ENCODE measurements at regions not wholly inside any gene's neighbourhood (a gene's known extent, or its start where the extent isn't known, plus 50 kb on each side); places are given as distances from the start of the nearest gene placed in this dataset.

GRCh38 chr13:104847922-104848321 lies 1687.5 kb downstream of the EFNB2 start:
- no peak for TF ChIP-seq CTCF (conservative IDR thresholded peaks at IDR 0.05; ENCODE audit: low read depth in 2 of 2)
- TF ChIP-seq POLR2AphosphoS5 (IDR thresholded peaks at IDR 0.05; ENCODE audit: low read depth): no peak
- no peak for TF ChIP-seq EZH2 (IDR thresholded peaks at IDR 0.05; ENCODE audit: low read depth, unreplicated experiment)
- no peak for TF ChIP-seq REST (IDR thresholded peaks at IDR 0.05; ENCODE audit: unreplicated experiment)
- TF ChIP-seq ETS1 (IDR thresholded peaks at IDR 0.05): no peak
- no peak for TF ChIP-seq ZNF114 (CRISPR knock-in tag; IDR thresholded peaks at IDR 0.05)

All from GM23338 (cell line).